HG03469 (cell line): ENCODE measurements at regions not wholly inside any gene's neighbourhood (a gene's known extent, or its start where the extent isn't known, plus 50 kb on each side); places are given as distances from the start of the nearest gene placed in this dataset.

Experiments used
- ATAC-seq: cut with Tn5 transposase; IDR thresholded peaks from one replicate; pipeline ENCODE4 v1.9.1; 2021; ENCODE audit warnings: mild to moderate bottlenecking, moderate library complexity, moderate number of reproducible peaks; ENCODE audit not compliant: unreplicated experiment

- ATAC-seq: no peak
Observed at GRCh38 chr11:112508750-112509149, 248.1 kb upstream of the PLET1 start.

GRCh38 chr11:112509300-112509699, 248.6 kb upstream of the PLET1 start:
- ATAC-seq: no peak

GRCh38 chr11:112511271-112511670, 250.6 kb upstream of the PLET1 start:
- ATAC-seq: no peak

- ATAC-seq: no peak
Observed at GRCh38 chr11:112511911-112512310, 251.3 kb upstream of the PLET1 start.

GRCh38 chr11:112513417-112513816, 252.8 kb upstream of the PLET1 start:
- no peak for ATAC-seq

- ATAC-seq: no peak
Observed at GRCh38 chr11:112514011-112514740, 253.5 kb upstream of the PLET1 start.

- ATAC-seq: no peak
Observed at GRCh38 chr11:112516261-112516660, 255.6 kb upstream of the PLET1 start.

- no peak for ATAC-seq
Observed at GRCh38 chr11:112516755-112517154, 256.1 kb upstream of the PLET1 start.

- no peak for ATAC-seq
Observed at GRCh38 chr11:112518371-112518770, 257.7 kb upstream of the PLET1 start.

GRCh38 chr11:112519751-112520150, 259.1 kb upstream of the PLET1 start:
- ATAC-seq: no peak

- ATAC-seq: no peak
Observed at GRCh38 chr11:112520354-112520753, 259.7 kb upstream of the PLET1 start.

- no peak for ATAC-seq
Observed at GRCh38 chr11:112522536-112522935, 261.9 kb upstream of the PLET1 start.

GRCh38 chr11:112523031-112523430, 262.4 kb upstream of the PLET1 start:
- no peak for ATAC-seq

GRCh38 chr11:112523477-112523876, 262.8 kb upstream of the PLET1 start:
- no peak for ATAC-seq

GRCh38 chr11:112523951-112524350, 263.3 kb upstream of the PLET1 start:
- no peak for ATAC-seq

- no peak for ATAC-seq
Observed at GRCh38 chr11:112524798-112525197, 264.1 kb upstream of the PLET1 start.

- no peak for ATAC-seq
Observed at GRCh38 chr11:112525270-112525669, 264.6 kb upstream of the PLET1 start.

- no peak for ATAC-seq
Observed at GRCh38 chr11:112525844-112526590, 265.4 kb upstream of the PLET1 start.

- ATAC-seq: no peak
Observed at GRCh38 chr11:112526699-112527416, 266.2 kb upstream of the PLET1 start.

GRCh38 chr11:112529071-112529470, 268.4 kb upstream of the PLET1 start:
- ATAC-seq: no peak

GRCh38 chr11:112532506-112532905, 271.8 kb upstream of the PLET1 start:
- no peak for ATAC-seq

- ATAC-seq: no peak
Observed at GRCh38 chr11:112533682-112534081, 273.0 kb upstream of the PLET1 start.
